OCI-LY1 (cell line): ENCODE measurements at regions not wholly inside any gene's neighbourhood (a gene's known extent, or its start where the extent isn't known, plus 50 kb on each side); places are given as distances from the start of the nearest gene placed in this dataset.
"Not testable (repeated sequence)": the region's sequence is repeated elsewhere in the genome, so short reads cannot be mapped to it uniquely, and the experiment has no call there.

Source experiments
- H2AFZ ChIP-seq: fragments of 200-600 bp; sonication (generic), shearing (Covaris generic); 2 replicates; pipeline ENCODE4 v1.6.0; 2014; ENCODE audit warnings: antibody characterized with exemption, mild to moderate bottlenecking, low read length
- H3F3A ChIP-seq: fragments of 200-600 bp; sonication (generic), shearing (Covaris generic); 2 replicates; pipeline ENCODE4 v1.6.0; 2014; ENCODE audit warnings: mild to moderate bottlenecking, antibody characterized with exemption, low read length, moderate library complexity; ENCODE audit not compliant: insufficient read depth
- H3K27ac ChIP-seq: fragments of 200-600 bp; sonication (generic); 2 replicates; pipeline ENCODE4 v1.5.1; 2014; ENCODE audit warnings: low read length, mixed run types, mild to moderate bottlenecking, low read depth; ENCODE audit not compliant: poor library complexity, severe bottlenecking
- H3K27me3 ChIP-seq: fragments of 200-600 bp; sonication (generic); 2 replicates; pipeline ENCODE4 v1.6.0; 2014; ENCODE audit warnings: antibody characterized with exemption, mild to moderate bottlenecking, low read length, moderate library complexity; ENCODE audit not compliant: insufficient read depth
- H3K36me3 ChIP-seq: fragments of 200-600 bp; sonication (generic); 2 replicates; pipeline ENCODE4 v1.6.1; 2014; ENCODE audit warnings: mild to moderate bottlenecking, antibody characterized with exemption, low read length, moderate library complexity, mixed read lengths; ENCODE audit not compliant: insufficient read depth
- H3K4me1 ChIP-seq: fragments of 200-600 bp; sonication (generic); 2 replicates; pipeline ENCODE4 v1.5.1; 2014; ENCODE audit warnings: mild to moderate bottlenecking, low read length, moderate library complexity; ENCODE audit not compliant: insufficient read depth, severe bottlenecking
- H3K4me2 ChIP-seq: fragments of 200-600 bp; sonication (generic), shearing (Covaris generic); 2 replicates; pipeline ENCODE4 v1.6.1; 2014; ENCODE audit warnings: low read length
- H3K4me3 ChIP-seq: fragments of 200-600 bp; sonication (generic); 2 replicates; pipeline ENCODE4 v1.5.1; 2014; ENCODE audit warnings: low read length, low read depth, mild to moderate bottlenecking, mixed read lengths; ENCODE audit not compliant: poor library complexity, severe bottlenecking
- H3K79me2 ChIP-seq: fragments of 200-600 bp; shearing (Covaris generic); 2 replicates; pipeline ENCODE4 v1.6.1; 2016; ENCODE audit warnings: mixed run types, low read length, mixed read lengths; ENCODE audit not compliant: insufficient read depth
- H3K9ac ChIP-seq: fragments of 200-600 bp; sonication (generic), shearing (Covaris generic); 2 replicates; pipeline ENCODE4 v1.6.1; 2014; ENCODE audit warnings: mild to moderate bottlenecking, low read length, mixed read lengths
- H3K9me2 ChIP-seq: fragments of 200-600 bp; sonication (generic), shearing (Covaris generic); 2 replicates; pipeline ENCODE4 v1.6.1; 2014; ENCODE audit warnings: low read depth, mild to moderate bottlenecking, low read length, mixed read lengths
- H3K9me3 ChIP-seq: fragments of 200-600 bp; shearing (Covaris generic); 2 replicates; pipeline ENCODE4 v1.6.1; 2014; ENCODE audit warnings: low read length, mixed read lengths
- H4K20me1 ChIP-seq: fragments of 200-600 bp; sonication (generic), shearing (Covaris generic); 2 replicates; pipeline ENCODE4 v1.6.0; 2016; ENCODE audit warnings: mild to moderate bottlenecking, low read length; ENCODE audit not compliant: insufficient read depth
- EZH2 ChIP-seq: fragments of 200-600 bp; sonication (generic), shearing (Covaris generic); IDR thresholded peaks from 2 replicates; pipeline ENCODE4 v1.8.0; 2017; ENCODE audit warnings: borderline replicate concordance, mixed run types, mild to moderate bottlenecking, antibody characterized with exemption, low read length, moderate library complexity, mixed read lengths
- TF ChIP-seq, protein P1 (sequence below): fragments of 200-600 bp; sonication (generic), shearing (Covaris generic); IDR thresholded peaks from 2 replicates; pipeline ENCODE4 v1.5.1; 2017; ENCODE audit warnings: mild to moderate bottlenecking, antibody characterized with exemption, low read length, moderate library complexity, mixed read lengths

DNA sequence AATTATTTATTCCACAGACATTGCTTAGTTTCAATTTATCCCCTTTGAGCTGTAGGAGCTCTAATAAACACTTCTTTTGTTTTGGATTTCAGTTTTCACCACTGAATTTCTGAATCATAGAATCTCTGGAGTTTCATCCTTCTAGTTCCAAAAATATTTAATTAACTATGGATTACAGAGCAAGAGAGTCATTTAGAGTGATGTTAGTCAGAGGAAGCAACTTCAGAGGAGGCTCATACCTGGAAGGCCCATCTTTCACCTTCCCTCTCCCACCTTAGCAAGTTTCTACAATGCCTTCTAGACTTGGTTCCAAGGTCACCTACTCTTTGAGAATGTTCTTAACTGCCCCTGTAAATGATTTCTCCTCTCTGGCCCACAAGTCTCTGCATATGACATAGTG, 353.2 kb downstream of the SPRY2 start:
- H3F3A ChIP-seq, result no peaks in the 10 kb centered on the region
- H3K27me3 ChIP-seq, result no peaks in the 10 kb centered on the region
- no peak overlapping the region for H3K4me2 ChIP-seq
- no peaks in the 10 kb centered on the region for H3K36me3 ChIP-seq
- TF ChIP-seq, protein P1, sequence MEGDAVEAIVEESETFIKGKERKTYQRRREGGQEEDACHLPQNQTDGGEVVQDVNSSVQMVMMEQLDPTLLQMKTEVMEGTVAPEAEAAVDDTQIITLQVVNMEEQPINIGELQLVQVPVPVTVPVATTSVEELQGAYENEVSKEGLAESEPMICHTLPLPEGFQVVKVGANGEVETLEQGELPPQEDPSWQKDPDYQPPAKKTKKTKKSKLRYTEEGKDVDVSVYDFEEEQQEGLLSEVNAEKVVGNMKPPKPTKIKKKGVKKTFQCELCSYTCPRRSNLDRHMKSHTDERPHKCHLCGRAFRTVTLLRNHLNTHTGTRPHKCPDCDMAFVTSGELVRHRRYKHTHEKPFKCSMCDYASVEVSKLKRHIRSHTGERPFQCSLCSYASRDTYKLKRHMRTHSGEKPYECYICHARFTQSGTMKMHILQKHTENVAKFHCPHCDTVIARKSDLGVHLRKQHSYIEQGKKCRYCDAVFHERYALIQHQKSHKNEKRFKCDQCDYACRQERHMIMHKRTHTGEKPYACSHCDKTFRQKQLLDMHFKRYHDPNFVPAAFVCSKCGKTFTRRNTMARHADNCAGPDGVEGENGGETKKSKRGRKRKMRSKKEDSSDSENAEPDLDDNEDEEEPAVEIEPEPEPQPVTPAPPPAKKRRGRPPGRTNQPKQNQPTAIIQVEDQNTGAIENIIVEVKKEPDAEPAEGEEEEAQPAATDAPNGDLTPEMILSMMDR, result no peak
- no peak overlapping the region for H2AFZ ChIP-seq
- no peaks in the 10 kb centered on the region for H3K9me2 ChIP-seq
- no peak overlapping the region for H3K9ac ChIP-seq
- no peak overlapping the region for H3K27ac ChIP-seq
- H3K4me1 ChIP-seq, result no peaks in the 10 kb centered on the region
- no peaks in the 10 kb centered on the region for H3K9me3 ChIP-seq
- no peaks in the 10 kb centered on the region for H3K79me2 ChIP-seq
- H4K20me1 ChIP-seq, result no peaks in the 10 kb centered on the region
- no peak overlapping the region for H3K4me3 ChIP-seq

DNA sequence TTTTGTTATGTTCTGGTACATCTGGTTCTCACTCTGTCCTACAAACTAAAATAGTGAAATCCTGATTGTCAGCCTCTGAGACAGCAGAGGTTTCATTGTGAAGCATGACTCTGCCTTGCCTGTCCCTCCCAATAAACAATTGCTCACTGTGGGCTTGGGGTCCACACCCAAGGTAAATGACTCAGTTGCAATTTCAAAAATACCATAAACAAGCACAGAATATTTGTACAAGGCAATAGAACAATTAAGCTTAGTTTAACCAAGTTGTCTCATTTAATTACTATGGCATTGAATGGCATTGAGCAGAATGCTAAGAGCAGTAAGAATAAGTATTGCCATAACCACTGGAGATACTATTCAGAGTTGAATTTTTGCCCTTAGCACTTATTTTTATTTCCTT, 353.6 kb downstream of the SPRY2 start:
- Histone ChIP-seq H3K79me2 (no peaks in the 10 kb centered on the region), H3K4me1 (no peaks in the 10 kb centered on the region), H2AFZ (no peak overlapping the region), H3K4me3 (no peak overlapping the region), H3F3A (no peaks in the 10 kb centered on the region), H3K36me3 (no peaks in the 10 kb centered on the region), H3K27me3 (no peaks in the 10 kb centered on the region), H3K4me2 (no peak overlapping the region), H3K9ac (no peak overlapping the region), H3K9me3 (no peaks in the 10 kb centered on the region), H3K27ac (no peak overlapping the region), H3K9me2 (no peaks in the 10 kb centered on the region), H4K20me1 (no peaks in the 10 kb centered on the region)
- TF ChIP-seq, protein P1, result no peak
- no peak for TF ChIP-seq EZH2

DNA sequence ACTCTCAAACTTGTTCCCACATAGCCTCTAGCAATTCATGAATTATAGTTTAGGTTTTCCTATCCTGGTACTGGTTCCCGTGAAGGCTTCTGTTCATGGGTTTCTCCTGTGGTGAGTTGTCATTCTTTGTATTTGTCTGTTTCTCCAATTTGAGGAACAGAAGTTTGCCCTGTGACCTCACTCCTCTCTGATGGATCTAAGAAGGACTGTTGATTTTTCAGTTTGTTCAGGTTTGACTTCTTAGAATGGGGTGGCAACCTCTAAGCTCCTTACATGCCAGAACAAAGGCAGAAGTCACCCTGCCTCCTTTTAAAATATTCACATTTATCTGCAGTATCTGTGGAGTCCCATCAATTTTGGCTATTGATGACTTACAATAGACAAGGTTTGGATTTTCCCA, 354.0 kb downstream of the SPRY2 start:
- H3K79me2 ChIP-seq, result no peaks in the 10 kb centered on the region
- no peaks in the 10 kb centered on the region for H4K20me1 ChIP-seq
- no peak overlapping the region for H3K9ac ChIP-seq
- no peak overlapping the region for H3K4me2 ChIP-seq
- H3K4me1 ChIP-seq, result no peaks in the 10 kb centered on the region
- no peak overlapping the region for H2AFZ ChIP-seq
- H3K27ac ChIP-seq, result no peak overlapping the region
- H3K9me2 ChIP-seq, result no peaks in the 10 kb centered on the region
- no peaks in the 10 kb centered on the region for H3K9me3 ChIP-seq
- TF ChIP-seq, protein P1, result no peak
- no peak for TF ChIP-seq EZH2
- no peaks in the 10 kb centered on the region for H3K36me3 ChIP-seq
- H3K4me3 ChIP-seq, result no peak overlapping the region
- no peaks in the 10 kb centered on the region for H3K27me3 ChIP-seq
- H3F3A ChIP-seq, result no peaks in the 10 kb centered on the region

DNA sequence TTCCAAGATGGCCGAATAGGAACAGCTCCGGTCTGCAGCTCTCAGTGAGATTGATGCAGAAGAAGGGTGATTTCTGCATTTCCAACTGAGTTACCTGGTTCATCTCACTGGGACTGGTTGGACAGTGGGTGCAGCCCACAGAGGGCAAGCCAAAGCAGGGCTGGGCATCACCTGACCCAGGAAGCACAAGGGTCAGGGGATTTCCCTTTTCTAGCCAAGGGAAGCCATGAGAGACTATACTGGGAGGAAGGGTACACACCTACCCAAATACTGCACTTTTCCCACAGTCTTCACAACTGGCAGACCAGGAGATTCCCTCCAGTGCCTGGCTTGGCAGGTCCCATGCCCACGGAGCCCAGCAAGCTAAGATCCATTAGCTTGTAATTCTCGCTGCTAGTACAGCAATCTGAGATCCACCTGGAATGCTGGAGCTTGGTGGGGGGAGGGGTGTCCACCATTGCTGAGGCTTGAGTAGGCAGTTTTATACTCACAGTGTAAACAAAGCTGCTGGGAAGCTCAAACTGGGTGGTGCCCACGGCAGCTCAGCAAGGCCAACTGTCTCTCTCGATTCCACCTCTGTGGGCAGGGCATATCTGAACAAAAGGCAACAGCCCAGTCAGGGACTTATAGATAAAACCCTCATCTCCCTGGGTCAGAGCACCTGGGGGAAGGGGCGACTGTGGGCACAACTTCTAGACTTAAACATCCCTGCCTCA, 365.8 kb downstream of the SPRY2 start:
- H4K20me1 ChIP-seq, H3K79me2 ChIP-seq, H3K9ac ChIP-seq, H3F3A ChIP-seq, H3K9me2 ChIP-seq, H3K27ac ChIP-seq, H3K36me3 ChIP-seq, H3K9me3 ChIP-seq, H2AFZ ChIP-seq, H3K4me2 ChIP-seq, H3K4me1 ChIP-seq, H3K4me3 ChIP-seq, H3K27me3 ChIP-seq: not testable (repeated sequence)
